Natural killer cell (primary cell): ENCODE measurements at regions not wholly inside any gene's neighbourhood (a gene's known extent, or its start where the extent isn't known, plus 50 kb on each side); places are given as distances from the start of the nearest gene placed in this dataset.

Experiments used
- ATAC-seq, 3 donors: fragments of 150-1000 bp in 2 of 3; fragments of 200-7000 bp in 1 of 3; cut with Tn5 transposase; 1 replicate in 1 of 3; 2 replicates in 2 of 3; pipeline ENCODE4 v1.10.0; 2021; ENCODE audit warnings: mild to moderate bottlenecking in 2 of 3, moderate library complexity in 2 of 3
- DNase-seq, 2 donors: peaks; one replicate each; pipeline versions ENCODE4 v3.0.0 to v3.0.0-alpha.2; 2013 to 2021; ENCODE audit warnings: mixed read lengths in 1 of 2
- H3K27ac ChIP-seq: one replicate; pipeline ENCODE4 v1.5.1; 2013; ENCODE audit warnings: mild to moderate bottlenecking, low read length
- H3K27me3 ChIP-seq: one replicate; pipeline ENCODE4 v1.6.1; 2013; ENCODE audit warnings: low read length; ENCODE audit not compliant: control insufficient read depth, insufficient read depth
- H3K36me3 ChIP-seq: one replicate; pipeline ENCODE4 v1.6.1; 2013; ENCODE audit warnings: low read length; ENCODE audit not compliant: control insufficient read depth, insufficient read depth
- H3K4me1 ChIP-seq: one replicate; pipeline ENCODE4 v1.6.1; 2013; ENCODE audit warnings: low read length; ENCODE audit not compliant: control insufficient read depth, insufficient read depth
- H3K4me3 ChIP-seq: one replicate; pipeline ENCODE4 v1.5.1; 2013; ENCODE audit warnings: low read length
- H3K9me3 ChIP-seq: one replicate; pipeline ENCODE4 v1.6.1; 2013; ENCODE audit warnings: low read length; ENCODE audit not compliant: control insufficient read depth, insufficient read depth
- H3K27ac Mint-ChIP-seq, 2 donors: one replicate each; pipeline ENCODE4 v1.8.0; 2022; ENCODE audit warnings: mild to moderate bottlenecking in 2 of 2, mixed read lengths in 2 of 2, moderate library complexity in 1 of 2
- H3K27me3 Mint-ChIP-seq, 2 donors: one replicate each; pipeline ENCODE4 v1.8.0; 2022; ENCODE audit warnings: low read depth in 2 of 2, mixed read lengths in 2 of 2
- H3K36me3 Mint-ChIP-seq: one replicate; pipeline ENCODE4 v1.8.0; 2022; ENCODE audit warnings: mixed read lengths
- H3K4me1 Mint-ChIP-seq, 2 donors: one replicate each; pipeline ENCODE4 v1.8.0; 2022; ENCODE audit warnings: mixed read lengths in 2 of 2
- H3K4me3 Mint-ChIP-seq: one replicate; pipeline ENCODE4 v1.8.0; 2022; ENCODE audit warnings: mild to moderate bottlenecking, moderate library complexity, mixed read lengths
- H3K9me3 Mint-ChIP-seq, 2 donors: one replicate each; pipeline ENCODE4 v1.8.0; 2022; ENCODE audit warnings: mixed read lengths in 2 of 2
- WGBS: methylation state at CpG from one replicate; pipeline ENCODE4 v1.1.7; 2013; ENCODE audit warnings: missing lambda C conversion rate; ENCODE audit not compliant: insufficient coverage; 5-methylcytosine and 5-hydroxymethylcytosine counted together
- intact Hi-C: fragments of 100-400 bp; cut with micrococcal nuclease; formaldehyde crosslinking; loops from one replicate; pipeline ENCODE4 v1.14.2; 2022
- TF ChIP-seq, protein P1 (sequence below): fragments of 200-600 bp; IDR thresholded peaks from one replicate; pipeline ENCODE4 v1.8.0; 2022; ENCODE audit warnings: antibody characterized with exemption

DNA sequence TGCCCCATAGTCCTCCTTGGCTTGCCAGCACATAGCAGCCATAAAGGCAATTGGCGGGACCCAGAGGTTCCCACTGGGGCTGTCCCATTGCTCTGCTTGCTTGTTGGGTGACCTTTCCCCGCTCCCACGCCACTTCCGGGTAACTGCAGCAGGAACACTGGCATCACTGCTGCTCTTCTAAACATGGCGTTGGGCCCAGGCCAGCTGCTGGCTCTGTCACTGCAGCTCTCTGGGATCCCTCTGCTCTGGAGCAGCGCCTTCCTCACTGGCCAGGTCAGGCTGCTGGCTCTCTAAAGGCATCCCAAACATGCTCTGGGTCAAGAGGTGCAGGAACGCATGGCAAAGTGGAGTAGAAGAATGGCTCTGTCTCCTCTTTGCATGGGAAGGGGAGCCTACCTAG is 92.9 kb downstream of the DRD1 start:
- Histone ChIP-seq H3K4me1 (no peaks in the 10 kb centered on the region), H3K36me3 (no peaks in the 10 kb centered on the region), H3K9me3 (no peaks in the 10 kb centered on the region), H3K27me3 (no peaks in the 10 kb centered on the region), H3K27ac (no peak overlapping the region), H3K4me3 (no peak overlapping the region)
- TF ChIP-seq, protein P1, sequence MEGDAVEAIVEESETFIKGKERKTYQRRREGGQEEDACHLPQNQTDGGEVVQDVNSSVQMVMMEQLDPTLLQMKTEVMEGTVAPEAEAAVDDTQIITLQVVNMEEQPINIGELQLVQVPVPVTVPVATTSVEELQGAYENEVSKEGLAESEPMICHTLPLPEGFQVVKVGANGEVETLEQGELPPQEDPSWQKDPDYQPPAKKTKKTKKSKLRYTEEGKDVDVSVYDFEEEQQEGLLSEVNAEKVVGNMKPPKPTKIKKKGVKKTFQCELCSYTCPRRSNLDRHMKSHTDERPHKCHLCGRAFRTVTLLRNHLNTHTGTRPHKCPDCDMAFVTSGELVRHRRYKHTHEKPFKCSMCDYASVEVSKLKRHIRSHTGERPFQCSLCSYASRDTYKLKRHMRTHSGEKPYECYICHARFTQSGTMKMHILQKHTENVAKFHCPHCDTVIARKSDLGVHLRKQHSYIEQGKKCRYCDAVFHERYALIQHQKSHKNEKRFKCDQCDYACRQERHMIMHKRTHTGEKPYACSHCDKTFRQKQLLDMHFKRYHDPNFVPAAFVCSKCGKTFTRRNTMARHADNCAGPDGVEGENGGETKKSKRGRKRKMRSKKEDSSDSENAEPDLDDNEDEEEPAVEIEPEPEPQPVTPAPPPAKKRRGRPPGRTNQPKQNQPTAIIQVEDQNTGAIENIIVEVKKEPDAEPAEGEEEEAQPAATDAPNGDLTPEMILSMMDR: no peak
- Mint-ChIP-seq H3K36me3 (no peaks in the 10 kb centered on the region), H3K4me3 (no peak overlapping the region), H3K27me3 (peaks cover 0 to 5% of the 10 kb centered on the region in 2 donors), H3K9me3 (no peaks in the 10 kb centered on the region), H3K27ac (no peak overlapping the region), H3K4me1 (no peaks in the 10 kb centered on the region)
- ATAC-seq (no peak), DNase-seq (no peak)
- WGBS: 83% methylated on average over 7 of the region's 7 CpGs
- intact Hi-C loops: no loop called here

DNA sequence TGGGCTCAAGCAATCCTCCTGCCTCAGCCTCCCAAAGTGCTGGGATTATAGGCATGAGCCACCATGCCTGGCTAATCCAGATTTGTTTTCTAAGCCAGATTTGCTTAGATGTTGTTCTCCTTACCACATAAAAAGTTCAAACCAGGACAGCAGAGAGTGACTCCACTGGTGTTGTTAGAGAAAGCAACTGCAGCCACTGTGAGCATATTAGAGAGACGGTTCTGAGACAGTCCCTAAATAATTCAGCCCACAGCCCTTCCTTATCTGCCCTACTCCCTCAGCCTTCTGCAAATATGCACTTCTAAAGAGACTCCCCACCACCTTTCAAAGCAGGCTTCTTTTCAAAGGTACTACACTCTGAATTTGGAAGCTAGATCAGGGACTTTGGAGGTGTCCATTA is 96.1 kb downstream of the DRD1 start:
- intact Hi-C loops: no loop called here
- H3K4me3 Mint-ChIP-seq: no peak overlapping the region
- WGBS: 40% methylated on average over 1 of the region's 1 CpG
- no peaks in the 10 kb centered on the region for H3K36me3 Mint-ChIP-seq
- H3K27ac ChIP-seq: no peak overlapping the region
- H3K4me3 ChIP-seq: no peak overlapping the region
- H3K4me1 ChIP-seq: no peaks in the 10 kb centered on the region
- H3K27me3 ChIP-seq: no peaks in the 10 kb centered on the region
- ATAC-seq (no peak), DNase-seq (no peak)
- peaks cover 0 to 2% of the 10 kb centered on the region in 2 donors for H3K9me3 Mint-ChIP-seq
- H3K4me1 Mint-ChIP-seq: no peaks in the 10 kb centered on the region
- peaks cover 0 to 5% of the 10 kb centered on the region in 2 donors for H3K27me3 Mint-ChIP-seq
- H3K27ac Mint-ChIP-seq: no peak overlapping the region
- TF ChIP-seq, protein P1: no peak
- no peaks in the 10 kb centered on the region for H3K36me3 ChIP-seq
- H3K9me3 ChIP-seq: peaks cover 5% of the 10 kb centered on the region

DNA sequence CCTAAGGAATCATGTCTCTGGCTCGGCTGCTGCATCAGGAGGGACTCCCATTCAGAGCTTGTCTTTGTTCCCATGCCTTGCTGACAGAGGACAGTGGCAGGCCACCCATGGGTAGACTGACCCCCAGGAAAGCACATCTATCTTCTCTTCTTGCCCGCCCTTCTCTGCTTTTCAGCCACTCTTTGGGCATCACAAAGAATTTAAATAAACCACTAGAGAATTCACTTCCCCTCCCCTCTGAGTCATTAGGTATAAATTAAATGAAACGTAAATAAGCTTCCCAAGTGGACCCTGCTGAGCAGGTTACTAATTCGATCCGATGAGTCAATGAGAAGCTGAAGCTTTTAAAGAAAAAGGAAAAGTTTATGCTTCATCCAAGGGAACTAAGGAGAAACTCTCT is 97.0 kb downstream of the DRD1 start:
- Mint-ChIP-seq H3K4me1 (no peaks in the 10 kb centered on the region), H3K27ac (no peak overlapping the region), H3K27me3 (peaks cover 0 to 4% of the 10 kb centered on the region in 2 donors), H3K36me3 (no peaks in the 10 kb centered on the region), H3K9me3 (peaks cover 0 to 2% of the 10 kb centered on the region in 2 donors), H3K4me3 (no peak overlapping the region)
- H3K27me3 ChIP-seq: no peaks in the 10 kb centered on the region
- ATAC-seq (no peak), DNase-seq (no peak)
- no peak overlapping the region for H3K27ac ChIP-seq
- intact Hi-C loops: no loop called here
- no peaks in the 10 kb centered on the region for H3K4me1 ChIP-seq
- WGBS: 34% methylated on average over 5 of the region's 5 CpGs
- TF ChIP-seq, protein P1: no peak
- H3K36me3 ChIP-seq: no peaks in the 10 kb centered on the region
- no peak overlapping the region for H3K4me3 ChIP-seq
- peaks cover 5% of the 10 kb centered on the region for H3K9me3 ChIP-seq

DNA sequence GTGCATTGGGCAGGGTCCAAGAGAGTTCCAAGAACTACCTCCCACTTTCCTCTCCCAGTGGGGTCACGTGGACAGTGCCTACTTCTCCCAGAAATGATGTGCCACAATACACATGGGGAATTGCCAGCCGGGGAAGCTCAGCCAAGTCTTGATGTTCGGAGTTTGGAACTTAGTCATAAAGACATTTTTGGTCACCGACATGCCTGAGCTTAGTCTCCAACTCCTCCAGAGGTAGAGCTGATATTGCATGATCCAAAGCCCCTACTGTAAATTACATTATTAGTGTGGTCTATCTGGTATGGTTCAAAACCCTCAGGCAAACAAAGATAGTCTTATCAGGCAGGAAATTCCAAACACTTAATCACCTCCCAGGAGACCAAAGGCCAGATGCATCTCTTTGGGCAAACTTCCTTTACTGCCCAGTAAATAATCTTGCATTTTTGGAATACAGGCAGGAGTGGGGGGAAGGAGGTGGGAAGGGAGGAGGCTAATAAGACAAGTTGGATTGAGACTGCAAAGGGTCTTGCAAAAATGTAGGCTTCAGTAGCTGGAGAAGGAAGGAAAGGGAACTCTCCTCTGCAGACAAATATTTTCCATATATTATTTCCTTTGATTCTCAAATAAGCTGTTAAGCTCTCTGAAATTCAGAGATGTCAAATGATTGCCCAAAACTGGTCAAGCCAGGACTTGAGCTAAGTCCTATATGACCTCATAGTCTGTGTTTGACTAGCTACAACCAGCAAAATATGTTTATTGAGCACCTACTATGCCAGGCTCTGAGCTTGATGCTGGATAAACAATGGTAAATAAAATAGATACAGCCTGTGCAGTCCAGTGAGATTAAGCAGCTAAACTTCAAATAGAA is 99.4 kb downstream of the DRD1 start:
- Mint-ChIP-seq H3K27ac (no peak overlapping the region), H3K9me3 (peaks cover 0 to 2% of the 10 kb centered on the region in 2 donors), H3K4me1 (no peaks in the 10 kb centered on the region), H3K4me3 (no peak overlapping the region), H3K27me3 (no peaks in the 10 kb centered on the region), H3K36me3 (no peaks in the 10 kb centered on the region)
- H3K27ac ChIP-seq: no peak overlapping the region
- no peak for ATAC-seq
- TF ChIP-seq, protein P1: no peak
- H3K36me3 ChIP-seq: no peaks in the 10 kb centered on the region
- WGBS: 67% methylated on average over 4 of the region's 4 CpGs
- no peaks in the 10 kb centered on the region for H3K4me1 ChIP-seq
- intact Hi-C loops: no loop called here
- no peaks in the 10 kb centered on the region for H3K27me3 ChIP-seq
- no peak overlapping the region for H3K4me3 ChIP-seq
- H3K9me3 ChIP-seq: peaks cover 5% of the 10 kb centered on the region
- no peak for DNase-seq
